T-helper 1 cell treated with Interleukin-12 subunit alpha and Interleukin-12 subunit beta and Interleukin-4 antibody, amounts not matched to agents 30 μg/mL and 1 μg/mL, for 36 hours (primary cell): ENCODE measurements at regions not wholly inside any gene's neighbourhood (a gene's known extent, or its start where the extent isn't known, plus 50 kb on each side); places are given as distances from the start of the nearest gene placed in this dataset.
"Not testable (repeated sequence)": the region's sequence is repeated elsewhere in the genome, so short reads cannot be mapped to it uniquely, and the experiment has no call there.

Experiments used
- H3K27ac Mint-ChIP-seq: one replicate; pipeline ENCODE4 v1.8.0; 2021; ENCODE audit warnings: mild to moderate bottlenecking, mixed read lengths
- H3K27me3 Mint-ChIP-seq: one replicate; pipeline ENCODE4 v1.8.0; 2021; ENCODE audit warnings: low read depth, mixed read lengths
- H3K36me3 Mint-ChIP-seq: one replicate; pipeline ENCODE4 v1.8.0; 2021; ENCODE audit warnings: low read depth, mixed read lengths
- H3K4me1 Mint-ChIP-seq: one replicate; pipeline ENCODE4 v1.8.0; 2021; ENCODE audit warnings: low read depth, mixed read lengths
- H3K4me3 Mint-ChIP-seq: one replicate; pipeline ENCODE4 v1.8.0; 2021; ENCODE audit warnings: mild to moderate bottlenecking, moderate library complexity, mixed read lengths
- H3K9me3 Mint-ChIP-seq: one replicate; pipeline ENCODE4 v1.8.0; 2021; ENCODE audit warnings: mixed read lengths

DNA sequence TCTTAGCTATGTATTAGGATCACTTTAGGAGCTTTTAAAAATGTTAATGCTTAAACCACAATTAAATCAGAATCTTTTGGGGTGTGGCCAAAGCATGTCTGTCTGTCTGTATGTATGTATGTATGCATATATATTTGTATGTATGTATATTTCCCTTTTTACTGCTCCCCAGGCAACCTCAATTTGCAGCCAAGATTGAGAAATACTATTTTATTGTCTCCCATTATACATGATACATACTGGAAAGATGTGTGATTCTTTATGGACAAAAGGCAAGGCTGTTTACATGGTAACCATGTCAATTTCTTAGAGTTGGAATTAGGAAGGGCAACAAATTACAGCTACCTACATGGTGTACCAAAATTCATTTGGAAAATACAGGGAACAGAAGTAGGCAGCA lies 783.6 kb downstream of the ETS1 start:
- Mint-ChIP-seq H3K4me3 (no peak overlapping the region), H3K36me3 (no peaks in the 10 kb centered on the region), H3K9me3 (no peaks in the 10 kb centered on the region), H3K4me1 (no peaks in the 10 kb centered on the region), H3K27ac (no peak overlapping the region), H3K27me3 (peaks cover 10% of the 10 kb centered on the region)

- Mint-ChIP-seq H3K27ac (no peak overlapping the region), H3K4me3 (no peak overlapping the region), H3K4me1 (no peaks in the 10 kb centered on the region), H3K9me3 (no peaks in the 10 kb centered on the region), H3K36me3 (no peaks in the 10 kb centered on the region), H3K27me3 (peaks cover 10% of the 10 kb centered on the region)
These were observed 786.2 kb downstream of the ETS1 start for GRCh38 chr11:127800989-127801688.

DNA sequence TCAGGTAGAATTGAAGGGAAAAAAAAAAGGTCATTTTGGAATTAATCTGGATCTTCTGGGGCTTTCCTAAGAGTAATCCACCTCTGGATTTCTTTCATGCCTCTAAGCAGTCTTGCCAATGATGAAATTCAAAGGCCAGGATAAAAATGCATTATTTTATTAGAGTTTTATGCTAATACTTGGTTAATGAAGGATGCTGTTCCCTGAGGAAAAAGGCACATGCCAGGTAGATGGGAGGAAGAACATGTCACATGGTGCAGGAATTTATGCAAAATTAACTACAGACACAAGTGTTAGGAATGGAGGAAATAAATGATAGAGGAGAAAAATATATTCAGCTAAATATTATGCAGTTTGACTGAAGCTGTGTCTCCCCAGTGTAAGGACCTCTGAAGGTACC lies 792.0 kb downstream of the ETS1 start:
- Mint-ChIP-seq H3K4me3 (no peak overlapping the region), H3K4me1 (no peaks in the 10 kb centered on the region), H3K9me3 (no peaks in the 10 kb centered on the region), H3K27ac (no peak overlapping the region), H3K36me3 (no peaks in the 10 kb centered on the region), H3K27me3 (peaks cover 4% of the 10 kb centered on the region)

GRCh38 chr11:127791844-127792243 lies 791.3 kb upstream of the KIRREL3 start:
- no peak overlapping the region for H3K4me3 Mint-ChIP-seq
- no peaks in the 10 kb centered on the region for H3K9me3 Mint-ChIP-seq
- H3K36me3 Mint-ChIP-seq: no peaks in the 10 kb centered on the region
- H3K27ac Mint-ChIP-seq: no peak overlapping the region
- no peaks in the 10 kb centered on the region for H3K4me1 Mint-ChIP-seq
- H3K27me3 Mint-ChIP-seq: no peaks in the 10 kb centered on the region

DNA sequence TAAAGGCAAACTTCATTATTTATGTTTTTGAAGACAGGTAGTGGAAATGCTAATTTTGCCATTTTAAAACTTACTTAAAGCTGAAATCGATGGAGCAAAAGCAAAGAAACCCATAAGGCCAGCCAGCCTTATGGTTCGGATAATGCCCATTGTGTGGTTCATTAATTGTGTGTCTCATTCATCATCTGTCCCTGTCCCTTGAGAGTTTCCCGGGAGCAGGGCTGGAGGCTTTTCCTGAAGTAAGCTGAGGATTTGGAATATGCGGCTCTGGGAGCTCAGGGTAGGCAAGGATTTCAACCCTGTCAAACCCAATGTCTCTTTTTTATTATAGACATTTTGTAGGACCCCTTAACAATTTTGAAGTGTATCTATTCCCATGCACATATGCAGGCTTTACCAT lies 790.0 kb upstream of the KIRREL3 start:
- Mint-ChIP-seq H3K9me3 (no peaks in the 10 kb centered on the region), H3K4me1 (no peaks in the 10 kb centered on the region), H3K4me3 (no peak overlapping the region), H3K27me3 (no peaks in the 10 kb centered on the region), H3K36me3 (no peaks in the 10 kb centered on the region), H3K27ac (no peak overlapping the region)

DNA sequence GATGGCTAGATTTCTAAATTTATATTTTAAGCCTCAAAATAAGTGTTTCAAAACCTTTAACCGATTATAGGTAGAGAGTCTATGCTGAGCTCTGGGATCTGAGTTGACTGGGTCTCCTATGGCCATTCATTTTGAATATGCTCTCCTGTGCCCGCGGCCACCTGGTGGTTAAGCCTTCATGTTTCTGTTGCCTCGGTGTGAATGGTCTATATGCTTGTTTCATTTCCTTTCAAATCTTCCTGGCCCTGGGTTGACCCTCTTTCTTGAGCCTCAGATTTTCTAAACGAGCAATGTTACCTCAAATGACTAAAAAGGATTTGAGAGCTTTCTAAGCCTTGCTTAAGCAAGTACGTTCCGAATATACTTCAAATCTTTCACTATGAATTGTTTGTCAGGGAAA lies 789.4 kb upstream of the KIRREL3 start:
- no peaks in the 10 kb centered on the region for H3K27me3 Mint-ChIP-seq
- no peaks in the 10 kb centered on the region for H3K36me3 Mint-ChIP-seq
- H3K4me1 Mint-ChIP-seq: no peaks in the 10 kb centered on the region
- H3K4me3 Mint-ChIP-seq: no peak overlapping the region
- no peaks in the 10 kb centered on the region for H3K9me3 Mint-ChIP-seq
- H3K27ac Mint-ChIP-seq: no peak overlapping the region

GRCh38 chr11:127772938-127773337 lies 772.4 kb upstream of the KIRREL3 start:
- not testable (repeated sequence) for H3K27ac Mint-ChIP-seq, H3K4me1 Mint-ChIP-seq, H3K27me3 Mint-ChIP-seq, H3K36me3 Mint-ChIP-seq, H3K9me3 Mint-ChIP-seq, H3K4me3 Mint-ChIP-seq

GRCh38 chr11:127768931-127769330 lies 768.4 kb upstream of the KIRREL3 start:
- not testable (repeated sequence) for H3K27ac Mint-ChIP-seq

DNA sequence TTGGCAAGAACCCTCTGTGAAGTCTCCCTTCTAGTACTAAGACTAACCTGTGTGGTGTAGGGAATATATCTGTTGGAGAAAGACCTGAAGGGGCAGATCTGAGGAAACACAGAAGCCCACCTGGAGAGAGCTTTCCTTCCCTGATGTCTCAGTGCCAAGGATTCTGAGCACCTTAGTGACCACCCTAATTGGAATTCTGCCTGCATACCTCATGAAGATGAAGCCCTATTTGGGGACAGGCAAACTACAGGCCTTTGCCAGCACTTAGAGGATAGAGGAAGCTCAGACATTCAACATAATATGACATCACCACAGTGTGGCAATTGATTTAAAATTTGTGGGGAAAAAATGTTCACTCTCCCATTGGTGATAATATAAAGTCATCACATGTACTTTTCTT lies 766.2 kb upstream of the KIRREL3 start:
- no peaks in the 10 kb centered on the region for H3K4me1 Mint-ChIP-seq
- H3K27me3 Mint-ChIP-seq: no peaks in the 10 kb centered on the region
- H3K9me3 Mint-ChIP-seq: no peaks in the 10 kb centered on the region
- no peaks in the 10 kb centered on the region for H3K36me3 Mint-ChIP-seq
- H3K27ac Mint-ChIP-seq: no peak overlapping the region
- H3K4me3 Mint-ChIP-seq: no peak overlapping the region

More at GRCh38 chr11:127768931-127769330, 768.4 kb upstream of the KIRREL3 start:
- H3K4me1 Mint-ChIP-seq, H3K36me3 Mint-ChIP-seq, H3K9me3 Mint-ChIP-seq, H3K27me3 Mint-ChIP-seq, H3K4me3 Mint-ChIP-seq: not testable (repeated sequence)

GRCh38 chr11:127738771-127739286 lies 738.3 kb upstream of the KIRREL3 start:
- Mint-ChIP-seq H3K4me3 (no peak overlapping the region), H3K36me3 (no peaks in the 10 kb centered on the region), H3K9me3 (no peaks in the 10 kb centered on the region), H3K27ac (no peak overlapping the region), H3K27me3 (no peaks in the 10 kb centered on the region), H3K4me1 (no peaks in the 10 kb centered on the region)

GRCh38 chr11:127737499-127737898 lies 736.9 kb upstream of the KIRREL3 start:
- H3K36me3 Mint-ChIP-seq: no peaks in the 10 kb centered on the region
- no peaks in the 10 kb centered on the region for H3K9me3 Mint-ChIP-seq
- no peak overlapping the region for H3K27ac Mint-ChIP-seq
- H3K27me3 Mint-ChIP-seq: no peaks in the 10 kb centered on the region
- H3K4me3 Mint-ChIP-seq: no peak overlapping the region
- no peaks in the 10 kb centered on the region for H3K4me1 Mint-ChIP-seq

DNA sequence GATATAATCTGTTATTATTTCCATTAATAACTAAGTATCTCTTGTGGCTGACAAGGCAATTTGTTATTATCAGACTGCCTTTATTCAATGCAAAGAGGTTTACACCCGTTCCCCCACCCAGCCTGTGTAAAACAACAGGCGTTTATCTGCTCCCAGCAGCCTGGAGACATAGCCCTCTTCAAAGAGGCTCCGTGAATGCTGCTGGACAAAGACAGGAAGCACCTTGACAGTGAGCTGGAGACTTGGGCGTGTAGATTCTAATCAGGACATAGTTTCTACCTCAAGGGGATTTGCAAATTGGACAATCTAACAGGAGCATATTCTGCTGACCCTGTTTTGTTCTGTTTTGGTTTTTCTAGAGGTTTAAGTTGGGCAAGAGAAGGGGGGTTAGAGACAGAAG lies 733.0 kb upstream of the KIRREL3 start:
- H3K27me3 Mint-ChIP-seq: no peaks in the 10 kb centered on the region
- H3K36me3 Mint-ChIP-seq: no peaks in the 10 kb centered on the region
- H3K4me3 Mint-ChIP-seq: no peak overlapping the region
- no peaks in the 10 kb centered on the region for H3K4me1 Mint-ChIP-seq
- no peak overlapping the region for H3K27ac Mint-ChIP-seq
- H3K9me3 Mint-ChIP-seq: no peaks in the 10 kb centered on the region

DNA sequence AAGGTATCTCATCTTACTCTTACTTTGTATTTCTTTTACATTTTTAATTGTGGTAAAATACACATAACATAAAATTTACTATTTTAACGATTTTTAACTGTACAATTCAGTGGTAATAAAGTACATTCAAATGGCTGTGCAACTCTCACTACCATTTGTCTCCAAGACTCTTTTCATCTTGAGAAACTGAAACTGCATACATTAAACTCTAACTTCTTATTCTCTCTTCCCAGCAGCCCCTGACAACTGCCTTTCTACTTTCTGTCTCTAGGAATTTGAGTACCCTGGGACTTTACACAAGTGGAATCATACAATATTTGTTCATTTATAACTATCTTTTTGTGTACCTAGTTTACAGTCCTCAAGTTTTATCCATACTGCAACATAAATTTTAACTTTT lies 725.8 kb upstream of the KIRREL3 start:
- Mint-ChIP-seq H3K9me3 (no peaks in the 10 kb centered on the region), H3K27ac (no peak overlapping the region), H3K27me3 (peaks cover 2% of the 10 kb centered on the region), H3K36me3 (no peaks in the 10 kb centered on the region), H3K4me1 (no peaks in the 10 kb centered on the region), H3K4me3 (no peak overlapping the region)

DNA sequence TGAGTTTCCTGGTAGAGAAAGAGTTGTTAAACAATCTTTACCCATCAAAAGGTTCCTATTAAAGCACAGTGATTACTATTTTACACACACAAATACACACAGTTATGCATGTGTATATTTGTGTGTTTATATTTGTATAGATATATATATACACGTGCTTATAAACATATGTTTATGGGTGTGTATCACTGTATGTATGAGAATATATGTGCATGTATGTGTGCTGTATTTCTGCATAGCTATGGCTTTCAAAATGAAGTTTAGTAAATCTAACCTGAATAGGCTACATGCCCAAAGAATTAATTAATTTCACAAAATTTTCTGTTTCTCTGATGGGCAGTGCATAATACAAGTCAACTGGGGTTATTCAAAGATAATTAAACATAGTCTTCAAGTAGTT lies 723.1 kb upstream of the KIRREL3 start:
- peaks cover 2% of the 10 kb centered on the region for H3K27me3 Mint-ChIP-seq
- H3K9me3 Mint-ChIP-seq: no peaks in the 10 kb centered on the region
- no peaks in the 10 kb centered on the region for H3K36me3 Mint-ChIP-seq
- no peak overlapping the region for H3K4me3 Mint-ChIP-seq
- no peak overlapping the region for H3K27ac Mint-ChIP-seq
- no peaks in the 10 kb centered on the region for H3K4me1 Mint-ChIP-seq

DNA sequence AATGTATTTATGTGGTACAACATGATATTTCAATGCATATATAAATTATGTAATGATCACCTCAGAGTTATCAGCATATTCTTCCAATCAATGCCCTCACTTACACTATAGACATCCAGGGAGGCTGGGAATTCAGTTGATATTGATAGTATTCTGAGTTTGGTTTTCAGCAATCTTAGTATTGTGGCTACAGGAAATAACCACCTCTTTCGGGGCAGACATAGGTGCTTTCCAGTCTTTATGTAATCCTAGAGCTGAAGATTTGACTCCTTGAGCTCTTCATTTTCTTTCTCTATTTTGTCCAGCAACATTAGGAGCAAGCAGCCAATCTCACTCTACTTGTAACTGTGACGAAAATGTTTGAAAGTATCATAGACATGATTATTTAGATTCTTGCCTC lies 712.7 kb upstream of the KIRREL3 start:
- H3K9me3 Mint-ChIP-seq: no peaks in the 10 kb centered on the region
- no peaks in the 10 kb centered on the region for H3K4me1 Mint-ChIP-seq
- H3K4me3 Mint-ChIP-seq: no peak overlapping the region
- H3K27me3 Mint-ChIP-seq: no peaks in the 10 kb centered on the region
- no peaks in the 10 kb centered on the region for H3K36me3 Mint-ChIP-seq
- H3K27ac Mint-ChIP-seq: no peak overlapping the region

DNA sequence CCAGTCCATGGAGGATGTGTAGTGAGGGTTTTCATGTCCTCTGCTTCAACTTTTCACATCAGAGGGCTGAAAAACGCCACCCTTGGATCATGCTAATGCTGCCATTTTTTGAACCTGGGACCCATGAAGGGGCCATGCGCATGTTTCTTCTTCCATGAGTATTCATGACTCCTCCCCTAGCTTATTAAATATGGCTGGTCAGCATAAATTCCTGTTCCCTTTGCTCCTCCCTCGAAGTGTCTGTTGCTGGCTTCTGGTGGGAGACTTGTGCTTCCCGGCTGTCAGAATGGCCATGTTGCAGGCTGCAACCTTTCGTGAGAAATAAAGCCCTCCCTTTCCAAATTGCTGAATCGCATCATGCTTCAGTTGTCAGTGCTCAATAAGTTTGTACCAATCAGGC lies 711.2 kb upstream of the KIRREL3 start:
- Mint-ChIP-seq H3K4me3 (no peak overlapping the region), H3K9me3 (no peaks in the 10 kb centered on the region), H3K27me3 (no peaks in the 10 kb centered on the region), H3K27ac (no peak overlapping the region), H3K36me3 (no peaks in the 10 kb centered on the region), H3K4me1 (no peaks in the 10 kb centered on the region)
